AG04449 (cell line): ENCODE measurements at regions not wholly inside any gene's neighbourhood (a gene's known extent, or its start where the extent isn't known, plus 50 kb on each side); places are given as distances from the start of the nearest gene placed in this dataset.

Experiments used
- CTCF ChIA-PET: fragments of 350-600 bp; formaldehyde crosslinking; extraction: SDS; loops from one replicate; lab custom pipeline; 2021; ENCODE audit warnings: antibody characterized with exemption; lab: Yijun Ruan, JAX
- POLR2A ChIA-PET: fragments of 400-600, 350-600 bp; formaldehyde crosslinking; extraction: SDS; loops from one replicate; lab custom pipeline; 2020; ENCODE audit warnings: antibody characterized with exemption, inconsistent platforms; lab: Yijun Ruan, JAX
- DNase-seq: peaks from one replicate; pipeline ENCODE4 v3.0.0-alpha.2; 2010; ENCODE audit warnings: low read depth, low spot score
- H3K4me3 ChIP-seq: 2 replicates; pipeline ENCODE4 v1.5.1; 2011; ENCODE audit warnings: low read depth, mild to moderate bottlenecking, control low read depth, low read length
- TF ChIP-seq, protein P1 (sequence below): IDR thresholded peaks from one replicate; pipeline ENCODE4 v1.5.1; 2011; ENCODE audit warnings: mild to moderate bottlenecking, moderate library complexity, low read length, control low read depth, inconsistent platforms; ENCODE audit not compliant: insufficient read depth; ENCODE audit errors: missing control alignments

DNA sequence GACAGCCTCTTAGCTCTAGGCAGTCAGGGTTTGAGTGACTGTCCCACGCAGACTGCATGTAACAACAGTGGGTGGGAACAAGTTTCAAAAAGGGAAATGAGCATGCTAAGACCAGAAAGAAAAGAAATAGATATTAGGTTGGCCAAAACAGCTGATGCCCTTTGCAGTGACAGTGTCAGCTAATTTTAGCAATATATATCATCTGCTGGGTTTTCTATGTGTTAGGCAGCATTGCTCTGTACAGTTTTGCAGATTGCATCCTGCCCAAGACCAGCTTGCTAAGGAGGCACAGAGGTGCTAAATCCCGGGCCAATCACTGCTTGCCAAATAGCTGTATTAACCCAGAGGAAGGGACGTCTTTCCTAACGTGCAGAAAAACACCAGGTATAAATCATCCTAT is 541.9 kb upstream of the TBX3 start:
- no peak for DNase-seq
- CTCF ChIA-PET, result interaction anchor here (1.5 kb wide), 1 partner anchor 10 kb away, joined by 3 read pairs; no protein-coding TSS in a partner anchor
- POLR2A ChIA-PET, result interaction anchor here (1.1 to 3.3 kb wide), 2 partner anchors 70 to 542 kb away, joined by 3 to 17 read pairs; partner anchors contain the start of gene TBX3
- H3K4me3 ChIP-seq, result no peak overlapping the region
- TF ChIP-seq, protein P1, sequence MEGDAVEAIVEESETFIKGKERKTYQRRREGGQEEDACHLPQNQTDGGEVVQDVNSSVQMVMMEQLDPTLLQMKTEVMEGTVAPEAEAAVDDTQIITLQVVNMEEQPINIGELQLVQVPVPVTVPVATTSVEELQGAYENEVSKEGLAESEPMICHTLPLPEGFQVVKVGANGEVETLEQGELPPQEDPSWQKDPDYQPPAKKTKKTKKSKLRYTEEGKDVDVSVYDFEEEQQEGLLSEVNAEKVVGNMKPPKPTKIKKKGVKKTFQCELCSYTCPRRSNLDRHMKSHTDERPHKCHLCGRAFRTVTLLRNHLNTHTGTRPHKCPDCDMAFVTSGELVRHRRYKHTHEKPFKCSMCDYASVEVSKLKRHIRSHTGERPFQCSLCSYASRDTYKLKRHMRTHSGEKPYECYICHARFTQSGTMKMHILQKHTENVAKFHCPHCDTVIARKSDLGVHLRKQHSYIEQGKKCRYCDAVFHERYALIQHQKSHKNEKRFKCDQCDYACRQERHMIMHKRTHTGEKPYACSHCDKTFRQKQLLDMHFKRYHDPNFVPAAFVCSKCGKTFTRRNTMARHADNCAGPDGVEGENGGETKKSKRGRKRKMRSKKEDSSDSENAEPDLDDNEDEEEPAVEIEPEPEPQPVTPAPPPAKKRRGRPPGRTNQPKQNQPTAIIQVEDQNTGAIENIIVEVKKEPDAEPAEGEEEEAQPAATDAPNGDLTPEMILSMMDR, result no peak

DNA sequence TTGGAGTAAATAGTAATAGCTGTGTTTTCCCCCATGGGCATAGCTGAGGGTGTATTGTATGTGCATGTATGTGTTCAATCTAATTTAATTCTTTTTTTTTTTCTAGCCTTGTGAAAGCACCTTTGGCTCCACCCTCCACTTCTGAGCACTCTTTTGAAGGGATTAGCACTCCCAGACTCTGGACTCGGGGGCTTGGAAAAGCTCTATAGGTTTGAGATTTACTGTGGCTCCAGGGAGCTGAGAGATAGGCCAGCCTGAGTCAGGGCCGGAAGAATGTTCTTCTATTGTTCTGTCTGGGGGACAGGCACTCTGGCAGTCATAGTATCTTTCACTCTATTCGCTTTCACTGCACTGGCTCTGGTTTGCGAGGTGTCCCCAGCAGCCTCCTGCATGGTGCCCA is 540.0 kb upstream of the TBX3 start:
- TF ChIP-seq, protein P1, result no peak
- ChIA-PET POLR2A (interaction anchor here (0.5 to 2.0 kb wide), 3 partner anchors 12 to 573 kb away, joined by 3 to 8 read pairs (median 4); partner anchors contain the start of gene TBX3), CTCF (no interaction called here)

DNA sequence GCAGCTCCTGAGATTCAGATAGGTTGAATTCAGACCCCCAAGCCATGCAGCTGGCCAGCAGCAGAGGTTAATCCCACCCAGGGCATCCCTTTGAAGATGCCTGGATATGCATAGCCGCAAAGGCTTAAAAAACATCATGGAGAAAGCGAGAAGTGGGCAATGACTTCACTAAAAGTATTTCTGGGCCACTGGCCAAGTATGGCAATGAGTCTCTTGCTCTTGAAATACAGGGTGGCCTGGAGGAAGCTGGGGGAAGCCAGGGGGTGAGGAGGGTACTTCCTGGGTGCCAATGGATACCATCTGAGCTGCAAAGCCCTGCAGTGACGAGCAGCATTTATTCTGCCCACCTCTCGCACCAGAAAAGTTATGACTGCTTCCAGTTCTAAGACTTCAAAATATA is 539.3 kb upstream of the TBX3 start:
- POLR2A ChIA-PET, result interaction anchor here (0.5 to 2.0 kb wide), 2 partner anchors 539 to 572 kb away, joined by 3 to 8 read pairs; partner anchors contain the start of gene TBX3
- TF ChIP-seq, protein P1, result no peak
- CTCF ChIA-PET, result no interaction called here
- DNase-seq, result peak; percentile 59
- H3K4me3 ChIP-seq, result no peak overlapping the region

More for the DNA sequence above, 540.0 kb upstream of the TBX3 start:
- no peak for DNase-seq
- H3K4me3 ChIP-seq, result no peak overlapping the region

DNA sequence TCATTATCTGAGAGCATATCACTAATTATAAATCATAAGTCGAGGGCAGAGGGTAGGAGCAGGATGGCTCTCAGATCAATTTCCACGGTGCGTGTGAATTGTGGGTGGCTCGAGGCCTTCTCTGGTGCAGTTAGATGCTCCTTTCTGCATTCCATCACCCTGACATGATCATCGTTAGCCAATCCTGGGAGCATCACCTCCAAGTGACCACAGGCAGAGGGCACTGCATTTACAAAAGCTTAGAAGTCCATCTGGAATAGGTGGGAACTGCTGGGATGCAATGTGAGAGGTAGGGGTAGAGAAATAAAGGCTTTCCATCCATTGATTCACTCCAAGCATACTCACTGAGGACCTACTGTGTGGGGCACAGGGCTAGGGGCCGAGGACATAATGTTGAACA is 538.2 kb upstream of the TBX3 start:
- TF ChIP-seq, protein P1, result no peak
- no peak for DNase-seq
- H3K4me3 ChIP-seq, result no peak overlapping the region
- POLR2A ChIA-PET, result no interaction called here
- CTCF ChIA-PET, result interaction anchor here (1.4 kb wide), 2 partner anchors 531 to 538 kb away, joined by 3 to 5 read pairs; partner anchors contain the start of gene TBX3

DNA sequence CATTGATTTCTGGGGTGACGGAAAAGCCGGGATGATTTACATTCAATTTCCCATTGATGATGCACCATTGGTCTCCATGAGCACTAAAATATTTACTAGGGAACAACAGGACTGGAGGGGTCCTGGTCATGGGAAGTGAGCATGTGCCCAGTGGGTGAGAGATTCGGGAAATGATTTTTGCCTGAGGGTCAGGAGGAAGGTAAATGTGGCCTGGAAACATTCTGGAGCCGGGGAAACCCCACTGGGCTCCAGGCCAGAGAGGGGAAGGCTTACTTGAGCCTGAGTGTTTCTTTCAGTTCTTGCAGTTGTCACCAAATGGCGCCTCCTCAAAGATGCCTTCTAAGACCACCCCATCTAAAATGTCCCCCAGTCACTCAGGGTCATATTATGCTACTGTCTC is 532.3 kb upstream of the TBX3 start:
- POLR2A ChIA-PET, result no interaction called here
- CTCF ChIA-PET, result no interaction called here
- no peak overlapping the region for H3K4me3 ChIP-seq
- TF ChIP-seq, protein P1, result no peak
- no peak for DNase-seq

DNA sequence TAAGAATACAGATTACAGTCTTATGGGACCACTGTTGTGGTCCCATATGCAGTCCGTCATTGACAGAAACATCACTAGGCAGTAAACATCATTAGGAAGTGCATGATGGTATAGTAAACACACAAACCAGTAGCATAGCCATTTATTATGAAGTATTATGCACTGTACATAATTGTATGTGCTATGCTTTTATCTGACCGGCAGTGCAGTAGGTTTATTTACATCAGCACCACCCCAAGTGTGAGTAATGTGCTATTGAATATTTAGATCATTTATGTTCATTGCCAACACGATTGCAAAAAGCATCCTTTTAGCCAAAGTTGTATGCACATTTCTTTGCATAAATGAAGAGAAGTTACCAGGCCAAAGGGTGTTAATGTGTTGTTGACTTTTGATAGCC is 531.6 kb upstream of the TBX3 start:
- DNase-seq, result no peak
- H3K4me3 ChIP-seq, result no peak overlapping the region
- TF ChIP-seq, protein P1, result no peak
- ChIA-PET POLR2A (no interaction called here), CTCF (no interaction called here)
